Neural progenitor cell (in vitro differentiated cells): ENCODE measurements at regions not wholly inside any gene's neighbourhood (a gene's known extent, or its start where the extent isn't known, plus 50 kb on each side); places are given as distances from the start of the nearest gene placed in this dataset.
A peak's percentile ranks its signal among the peaks of the same experiment; 100 is the strongest.
"Not testable (repeated sequence)": the region's sequence is repeated elsewhere in the genome, so short reads cannot be mapped to it uniquely, and the experiment has no call there.

ENCODE experiments used
- DNase-seq: peaks from one replicate; pipeline ENCODE4 v3.0.0-alpha.2; 2016; ENCODE audit warnings: low spot score
- H2AFZ ChIP-seq: fragments of 200-600 bp; sonication (generic); replicated peaks from 2 replicates; pipeline ENCODE4 v1.6.1; 2016; ENCODE audit warnings: antibody characterized with exemption
- H3F3A ChIP-seq: fragments of 200-600 bp; sonication (generic); 2 replicates; pipeline ENCODE4 v1.6.1; 2016; ENCODE audit warnings: antibody characterized with exemption, low read depth
- H3K27ac ChIP-seq: fragments of 200-600 bp; sonication (generic); 2 replicates; pipeline ENCODE4 v1.5.1; 2016; ENCODE audit warnings: mild to moderate bottlenecking
- H3K27me3 ChIP-seq: fragments of 200-600 bp; sonication (generic); 2 replicates; pipeline ENCODE4 v1.6.1; 2016; ENCODE audit warnings: mild to moderate bottlenecking, moderate library complexity
- H3K36me3 ChIP-seq: fragments of 200-600 bp; sonication (generic); 2 replicates; pipeline ENCODE4 v1.5.1; 2016
- H3K4me1 ChIP-seq: fragments of 200-600 bp; sonication (generic); 2 replicates; pipeline ENCODE4 v1.6.1; 2016; ENCODE audit warnings: mixed run types
- H3K4me2 ChIP-seq: fragments of 200-600 bp; sonication (generic); 2 replicates; pipeline ENCODE4 v1.6.1; 2016
- H3K4me3 ChIP-seq: fragments of 200-600 bp; sonication (generic); 2 replicates; pipeline ENCODE4 v1.5.1; 2016
- H3K79me2 ChIP-seq: fragments of 200-600 bp; sonication (generic); 2 replicates; pipeline ENCODE4 v1.6.1; 2016; ENCODE audit warnings: low read depth
- H3K9ac ChIP-seq: fragments of 200-600 bp; sonication (generic); 2 replicates; pipeline ENCODE4 v1.6.1; 2016
- H3K9me3 ChIP-seq: fragments of 200-600 bp; sonication (generic); 2 replicates; pipeline ENCODE4 v1.5.1; 2016; ENCODE audit warnings: low read depth
- H4K20me1 ChIP-seq: fragments of 200-600 bp; sonication (generic); 2 replicates; pipeline ENCODE4 v1.6.1; 2016; ENCODE audit warnings: low read depth
- H3K27ac Mint-ChIP-seq: 3 replicates; pipeline ENCODE4 v1.8.0; 2021; ENCODE audit warnings: mixed read lengths
- H3K27me3 Mint-ChIP-seq: 2 replicates; pipeline ENCODE4 v1.8.0; 2022; ENCODE audit warnings: low read depth, mild to moderate bottlenecking, inconsistent platforms, moderate library complexity, mixed read lengths; ENCODE audit not compliant: insufficient read depth
- H3K36me3 Mint-ChIP-seq: 3 replicates; pipeline ENCODE4 v1.8.0; 2021; ENCODE audit warnings: mixed read lengths
- H3K4me1 Mint-ChIP-seq: 3 replicates; pipeline ENCODE4 v1.8.0; 2021; ENCODE audit warnings: mixed read lengths
- H3K4me3 Mint-ChIP-seq: 3 replicates; pipeline ENCODE4 v1.8.0; 2021; ENCODE audit warnings: mild to moderate bottlenecking, moderate library complexity, mixed read lengths
- H3K9me3 Mint-ChIP-seq: 3 replicates; pipeline ENCODE4 v1.8.0; 2020; ENCODE audit warnings: mixed read lengths
- EZH2 ChIP-seq: fragments of 200-600 bp; sonication (generic); IDR thresholded peaks from 2 replicates; pipeline ENCODE4 v1.6.1; 2017; ENCODE audit warnings: antibody characterized with exemption, mild to moderate bottlenecking, moderate library complexity
- EZH2phosphoT487 ChIP-seq: fragments of 200-600 bp; sonication (generic); IDR thresholded peaks from 2 replicates; pipeline ENCODE4 v1.6.1; 2017; ENCODE audit warnings: antibody characterized with exemption
- TF ChIP-seq, protein P1 (sequence below): fragments of 200-600 bp; sonication (generic); IDR thresholded peaks from 2 replicates; pipeline ENCODE4 v1.5.1; 2017; ENCODE audit warnings: antibody characterized with exemption, mild to moderate bottlenecking

DNA sequence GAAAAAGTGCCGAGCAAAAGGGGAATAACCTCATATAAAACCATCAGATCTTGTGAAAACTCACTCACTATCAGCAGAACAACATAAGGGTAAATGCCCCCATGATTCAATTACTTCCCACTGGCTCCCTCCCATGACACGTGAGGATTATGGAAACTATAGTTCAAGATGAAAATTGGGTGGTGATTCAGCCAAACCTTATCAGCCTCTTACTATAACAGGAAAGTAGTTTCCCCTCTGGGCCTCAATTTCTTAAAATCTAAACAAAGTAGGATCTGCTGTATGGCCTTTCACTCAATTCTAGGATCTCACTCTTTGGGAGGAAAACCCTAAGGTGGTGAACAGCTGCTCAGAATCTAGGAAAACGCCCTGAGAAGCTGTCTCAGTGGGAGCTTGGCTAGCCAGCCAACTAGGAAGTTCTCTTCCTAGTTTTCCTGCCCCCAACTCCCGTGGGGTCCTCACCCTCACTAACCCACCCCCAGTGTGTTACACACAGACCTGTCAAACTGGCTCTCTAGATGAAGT, 1017.1 kb upstream of the HS3ST1 start:
- Histone ChIP-seq H3K27ac (no peak overlapping the region), H3K9ac (no peak overlapping the region), H3K4me3 (no peak overlapping the region), H3K9me3 (no peaks in the 10 kb centered on the region), H3K79me2 (no peaks in the 10 kb centered on the region), H3K4me1 (no peaks in the 10 kb centered on the region), H2AFZ (no peak overlapping the region), H4K20me1 (no peaks in the 10 kb centered on the region), H3K4me2 (no peak overlapping the region), H3K36me3 (no peaks in the 10 kb centered on the region), H3K27me3 (no peaks in the 10 kb centered on the region), H3F3A (no peaks in the 10 kb centered on the region)
- TF ChIP-seq EZH2 (no peak), EZH2phosphoT487 (no peak)
- TF ChIP-seq, protein P1, sequence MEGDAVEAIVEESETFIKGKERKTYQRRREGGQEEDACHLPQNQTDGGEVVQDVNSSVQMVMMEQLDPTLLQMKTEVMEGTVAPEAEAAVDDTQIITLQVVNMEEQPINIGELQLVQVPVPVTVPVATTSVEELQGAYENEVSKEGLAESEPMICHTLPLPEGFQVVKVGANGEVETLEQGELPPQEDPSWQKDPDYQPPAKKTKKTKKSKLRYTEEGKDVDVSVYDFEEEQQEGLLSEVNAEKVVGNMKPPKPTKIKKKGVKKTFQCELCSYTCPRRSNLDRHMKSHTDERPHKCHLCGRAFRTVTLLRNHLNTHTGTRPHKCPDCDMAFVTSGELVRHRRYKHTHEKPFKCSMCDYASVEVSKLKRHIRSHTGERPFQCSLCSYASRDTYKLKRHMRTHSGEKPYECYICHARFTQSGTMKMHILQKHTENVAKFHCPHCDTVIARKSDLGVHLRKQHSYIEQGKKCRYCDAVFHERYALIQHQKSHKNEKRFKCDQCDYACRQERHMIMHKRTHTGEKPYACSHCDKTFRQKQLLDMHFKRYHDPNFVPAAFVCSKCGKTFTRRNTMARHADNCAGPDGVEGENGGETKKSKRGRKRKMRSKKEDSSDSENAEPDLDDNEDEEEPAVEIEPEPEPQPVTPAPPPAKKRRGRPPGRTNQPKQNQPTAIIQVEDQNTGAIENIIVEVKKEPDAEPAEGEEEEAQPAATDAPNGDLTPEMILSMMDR = no peak
- Mint-ChIP-seq H3K27me3 (no peaks in the 10 kb centered on the region), H3K4me1 (no peaks in the 10 kb centered on the region), H3K36me3 (no peaks in the 10 kb centered on the region), H3K9me3 (peaks cover 6% of the 10 kb centered on the region), H3K4me3 (no peak overlapping the region), H3K27ac (no peak overlapping the region)
- DNase-seq = no peak

DNA sequence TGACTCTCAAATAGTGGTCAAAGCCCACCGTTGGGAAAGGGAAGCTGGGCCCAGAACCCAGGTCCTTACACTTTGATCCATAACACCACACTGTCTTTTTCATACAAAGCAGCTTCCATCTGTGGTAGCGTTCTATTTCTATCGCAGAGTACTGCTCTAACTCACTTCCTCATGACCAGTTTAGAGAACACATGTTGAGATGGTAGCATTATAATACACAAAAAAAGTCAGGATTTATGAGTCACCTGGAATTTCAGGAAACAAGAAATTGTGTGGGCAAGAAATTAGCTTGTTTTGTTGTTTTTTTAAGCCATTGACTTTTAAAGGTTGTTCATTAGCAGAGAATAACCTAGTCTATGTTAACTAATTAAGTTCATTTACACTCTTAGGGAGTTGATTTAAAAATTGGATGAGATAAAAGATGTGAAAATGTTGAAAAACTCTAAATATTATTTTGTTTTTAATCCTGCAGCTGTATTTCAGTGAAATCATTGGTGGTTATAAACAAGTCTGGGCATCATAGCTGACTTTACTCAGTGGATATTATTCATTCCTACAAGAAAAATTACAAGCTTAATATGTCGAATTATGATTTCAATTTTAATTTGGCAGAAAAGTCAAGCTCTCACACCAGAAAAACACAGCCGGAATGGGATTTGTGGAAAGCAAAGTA, 1011.1 kb upstream of the HS3ST1 start:
- no peak overlapping the region for H3K4me3 Mint-ChIP-seq
- Histone ChIP-seq H3F3A (no peaks in the 10 kb centered on the region), H4K20me1 (no peaks in the 10 kb centered on the region), H3K79me2 (no peaks in the 10 kb centered on the region), H3K27me3 (no peaks in the 10 kb centered on the region), H3K27ac (no peak overlapping the region), H3K4me3 (no peak overlapping the region), H3K36me3 (no peaks in the 10 kb centered on the region), H3K4me2 (no peak overlapping the region), H3K9me3 (no peaks in the 10 kb centered on the region), H3K4me1 (no peaks in the 10 kb centered on the region), H3K9ac (no peak overlapping the region), H2AFZ (no peak overlapping the region)
- H3K4me1 Mint-ChIP-seq = no peaks in the 10 kb centered on the region
- no peaks in the 10 kb centered on the region for H3K27me3 Mint-ChIP-seq
- no peak for DNase-seq
- no peak overlapping the region for H3K27ac Mint-ChIP-seq
- H3K9me3 Mint-ChIP-seq = no peaks in the 10 kb centered on the region
- H3K36me3 Mint-ChIP-seq = no peaks in the 10 kb centered on the region
- TF ChIP-seq EZH2phosphoT487 = no peak
- TF ChIP-seq EZH2 = no peak
- TF ChIP-seq, protein P1 = no peak

GRCh38 chr4:12431259-12431658, 1002.6 kb upstream of the HS3ST1 start:
- H3K27me3 ChIP-seq, H3K4me1 ChIP-seq, H3K4me3 Mint-ChIP-seq, H3F3A ChIP-seq, H3K79me2 ChIP-seq, H3K9me3 ChIP-seq, H3K36me3 Mint-ChIP-seq, H4K20me1 ChIP-seq, H3K36me3 ChIP-seq, H3K9ac ChIP-seq, H3K4me1 Mint-ChIP-seq, DNase-seq, H3K9me3 Mint-ChIP-seq, H3K27me3 Mint-ChIP-seq, H3K27ac ChIP-seq, H3K4me3 ChIP-seq, H3K27ac Mint-ChIP-seq, H3K4me2 ChIP-seq: not testable (repeated sequence)
- H2AFZ ChIP-seq = peak overlapping the region; percentile 10

DNA sequence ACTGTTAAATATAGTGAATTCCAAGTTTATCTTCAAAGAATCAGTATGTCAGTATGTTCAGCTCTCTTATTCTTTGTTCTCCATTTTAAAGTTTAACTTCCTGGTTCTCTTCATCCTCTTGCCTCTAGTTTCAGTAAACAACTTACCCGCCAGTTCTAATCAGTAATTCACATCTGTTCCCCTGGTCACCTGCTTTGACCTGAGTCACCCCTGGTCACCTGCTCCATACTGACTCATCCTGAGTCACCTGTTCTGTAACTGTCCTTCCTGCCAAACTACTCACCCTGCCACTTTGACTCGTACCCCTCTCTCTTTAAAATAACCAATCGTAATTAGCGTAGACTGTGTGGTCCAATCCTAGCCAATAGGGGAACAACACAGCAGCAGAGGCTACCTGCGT, 992.7 kb upstream of the HS3ST1 start:
- H3K4me1 Mint-ChIP-seq = no peaks in the 10 kb centered on the region
- H3K4me1 ChIP-seq = no peaks in the 10 kb centered on the region
- no peaks in the 10 kb centered on the region for H3K36me3 ChIP-seq
- no peak overlapping the region for H2AFZ ChIP-seq
- no peaks in the 10 kb centered on the region for H3K27me3 ChIP-seq
- no peak overlapping the region for H3K27ac ChIP-seq
- H3K36me3 Mint-ChIP-seq = no peaks in the 10 kb centered on the region
- no peak overlapping the region for H3K4me3 ChIP-seq
- no peak overlapping the region for H3K4me2 ChIP-seq
- H4K20me1 ChIP-seq = no peaks in the 10 kb centered on the region
- no peaks in the 10 kb centered on the region for H3K9me3 ChIP-seq
- H3K79me2 ChIP-seq = no peaks in the 10 kb centered on the region
- peaks cover 6% of the 10 kb centered on the region for H3K27me3 Mint-ChIP-seq
- H3K27ac Mint-ChIP-seq = no peak overlapping the region
- no peak overlapping the region for H3K9ac ChIP-seq
- H3K9me3 Mint-ChIP-seq = no peaks in the 10 kb centered on the region
- no peak for TF ChIP-seq EZH2
- no peak for TF ChIP-seq EZH2phosphoT487
- TF ChIP-seq, protein P1 = no peak
- no peaks in the 10 kb centered on the region for H3F3A ChIP-seq
- DNase-seq = no peak
- H3K4me3 Mint-ChIP-seq = no peak overlapping the region
